NCI-H526 (cell line): ENCODE measurements at regions not wholly inside any gene's neighbourhood (a gene's known extent, or its start where the extent isn't known, plus 50 kb on each side); places are given as distances from the start of the nearest gene placed in this dataset.
"Not testable (repeated sequence)": the region's sequence is repeated elsewhere in the genome, so short reads cannot be mapped to it uniquely, and the experiment has no call there.

Experiments
- DNase-seq, 2 experiments: peaks; one replicate each; lab custom pipeline; 2025; lab: John Stamatoyannopoulos, UW

DNA sequence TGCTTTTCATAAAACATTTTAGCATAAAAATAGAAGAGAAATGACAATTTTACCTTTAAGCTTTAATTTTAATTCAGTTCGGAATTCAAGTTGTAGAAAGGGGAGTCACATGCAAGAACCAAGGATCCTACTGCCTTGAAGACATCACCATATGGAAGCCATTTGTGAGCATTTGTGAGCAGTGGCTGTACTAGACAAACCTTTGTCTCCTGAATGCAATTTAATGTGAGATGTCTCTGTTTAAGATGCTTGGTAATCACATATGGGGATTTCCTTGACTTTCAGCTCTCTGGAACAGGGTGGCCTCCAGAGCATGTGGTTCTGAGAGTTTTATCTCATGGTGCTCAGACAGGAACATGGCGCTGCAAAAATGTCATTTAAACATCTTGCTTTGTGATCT lies 421.8 kb downstream of the NYAP2 start:
- DNase-seq = no peak

DNA sequence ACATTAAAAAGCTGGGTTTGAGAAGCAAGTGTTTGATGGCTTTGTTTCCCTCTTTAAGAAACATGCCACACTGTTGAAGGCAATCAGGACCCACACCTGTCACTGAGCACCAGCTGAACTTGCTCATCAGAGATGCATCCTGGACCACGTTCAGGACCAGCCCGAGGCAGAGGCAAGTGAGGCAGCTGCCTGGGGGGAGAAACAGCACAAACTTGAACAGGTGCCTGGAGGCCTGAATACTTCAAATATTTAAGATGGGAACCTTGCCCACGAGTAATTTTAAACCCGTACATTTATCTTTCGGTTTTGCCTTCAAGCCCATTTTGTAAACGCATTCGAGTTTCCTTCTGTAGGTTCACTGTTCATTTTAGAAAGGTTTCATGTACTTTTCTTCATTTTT lies 421.3 kb downstream of the NYAP2 start:
- no peak for DNase-seq

DNA sequence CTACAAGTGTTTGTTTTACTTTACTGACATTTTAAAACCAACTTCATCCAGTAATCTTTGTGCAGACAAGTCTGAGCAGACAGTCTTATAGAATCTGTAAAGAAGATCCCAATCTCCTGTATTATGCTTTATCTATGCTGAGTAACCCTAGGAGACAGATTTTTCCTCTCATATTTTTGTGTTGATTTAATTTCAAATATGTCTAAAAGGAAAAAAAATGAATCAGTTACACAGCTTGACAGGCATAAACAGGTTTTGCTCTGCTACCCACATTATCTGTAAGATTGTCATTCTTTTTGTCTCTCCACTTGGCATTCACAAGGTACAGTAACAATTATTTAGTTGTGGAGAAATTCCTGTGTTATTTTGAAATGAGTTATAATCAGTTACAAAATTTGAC lies 415.0 kb downstream of the NYAP2 start:
- no peak for DNase-seq

DNA sequence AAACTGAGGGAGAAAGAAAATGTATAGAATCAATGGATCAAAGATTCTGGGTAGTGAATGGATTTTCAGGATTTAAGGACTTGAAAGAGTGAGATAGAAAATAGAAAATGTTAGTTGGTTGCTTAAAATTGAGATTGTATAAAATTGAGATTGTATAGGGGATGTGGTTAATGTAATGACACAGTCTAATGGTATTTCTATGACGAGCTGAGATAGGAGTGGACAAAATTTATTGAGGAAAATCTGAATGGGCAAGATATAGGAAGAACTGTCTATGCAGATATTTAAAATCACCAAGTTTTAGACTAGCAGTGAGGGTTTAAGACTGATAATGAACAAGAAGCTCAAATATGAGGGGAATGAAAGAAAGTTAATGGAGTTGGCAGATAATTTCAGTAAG lies 406.6 kb downstream of the NYAP2 start:
- no peak for DNase-seq

DNA sequence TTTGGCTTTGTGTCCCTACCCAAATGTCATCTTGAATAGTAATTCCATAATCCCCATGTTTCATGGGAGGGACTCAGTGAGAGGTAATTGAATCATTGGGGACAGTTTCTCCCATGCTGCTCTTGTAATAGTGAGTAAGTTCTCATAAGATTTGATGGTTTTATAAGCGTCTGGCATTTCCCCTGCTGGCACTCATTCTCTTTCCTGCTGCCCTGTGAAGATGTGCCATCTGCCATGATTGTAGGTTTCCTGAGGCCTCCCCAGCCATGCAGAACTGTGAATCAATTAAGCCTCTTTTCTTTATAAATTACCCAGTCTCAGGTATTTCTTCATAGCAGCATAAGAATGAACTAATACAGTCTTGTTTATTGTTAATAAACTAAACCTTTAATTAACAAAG lies 402.6 kb downstream of the NYAP2 start:
- not testable (repeated sequence) for DNase-seq

DNA sequence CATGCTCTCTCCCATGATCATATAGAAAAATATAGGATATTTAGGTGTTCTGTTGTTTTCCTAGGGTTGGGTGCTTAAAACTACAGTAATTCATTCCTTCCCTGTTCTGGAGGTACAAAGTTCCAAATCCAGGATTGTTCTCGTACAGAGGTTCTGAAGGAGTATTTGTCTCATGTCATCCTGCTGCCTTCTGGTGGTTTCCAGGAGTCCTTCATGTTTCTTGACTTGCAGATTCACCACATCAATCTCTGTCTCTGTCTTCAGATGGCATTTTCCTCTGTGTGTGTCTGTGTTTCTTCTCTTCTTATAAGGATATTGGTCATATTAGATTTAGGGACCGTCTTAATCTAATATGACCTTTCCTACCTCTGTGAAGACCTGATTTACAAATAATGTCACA lies 397.9 kb downstream of the NYAP2 start:
- DNase-seq = no peak

DNA sequence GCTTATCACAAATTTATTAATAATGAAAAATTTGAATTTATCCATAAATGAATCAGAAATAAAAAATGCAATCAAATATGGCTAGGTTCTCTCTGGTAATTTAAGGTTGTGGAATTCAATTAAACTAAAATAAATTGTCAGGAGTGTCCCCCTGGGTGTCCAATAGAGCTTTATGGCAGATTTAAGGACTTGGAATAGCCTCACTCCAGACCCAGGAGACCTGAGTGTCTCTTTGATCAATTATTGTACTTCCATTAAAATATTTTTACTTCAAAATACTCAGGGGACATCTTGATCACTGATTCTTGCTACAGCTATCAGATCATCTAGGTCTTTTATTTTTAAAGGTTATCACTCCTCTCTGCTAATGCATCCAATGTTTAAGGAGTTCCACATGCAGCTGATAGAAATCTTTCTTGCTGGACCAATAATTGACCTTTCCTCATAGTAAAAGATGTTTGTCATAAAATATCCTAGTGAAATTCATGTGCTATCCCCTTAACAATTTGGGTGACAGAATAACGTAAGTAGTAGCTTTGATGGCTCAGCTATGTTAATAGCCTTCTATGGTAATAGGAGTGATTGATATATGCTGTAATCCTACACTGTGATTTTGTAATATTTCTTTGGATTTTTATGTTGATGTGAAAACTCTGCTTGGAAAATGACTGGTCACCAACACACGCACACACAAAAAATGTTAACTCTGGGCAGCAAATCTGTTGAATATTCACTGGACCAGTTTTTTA lies 395.3 kb downstream of the NYAP2 start:
- DNase-seq = no peak

DNA sequence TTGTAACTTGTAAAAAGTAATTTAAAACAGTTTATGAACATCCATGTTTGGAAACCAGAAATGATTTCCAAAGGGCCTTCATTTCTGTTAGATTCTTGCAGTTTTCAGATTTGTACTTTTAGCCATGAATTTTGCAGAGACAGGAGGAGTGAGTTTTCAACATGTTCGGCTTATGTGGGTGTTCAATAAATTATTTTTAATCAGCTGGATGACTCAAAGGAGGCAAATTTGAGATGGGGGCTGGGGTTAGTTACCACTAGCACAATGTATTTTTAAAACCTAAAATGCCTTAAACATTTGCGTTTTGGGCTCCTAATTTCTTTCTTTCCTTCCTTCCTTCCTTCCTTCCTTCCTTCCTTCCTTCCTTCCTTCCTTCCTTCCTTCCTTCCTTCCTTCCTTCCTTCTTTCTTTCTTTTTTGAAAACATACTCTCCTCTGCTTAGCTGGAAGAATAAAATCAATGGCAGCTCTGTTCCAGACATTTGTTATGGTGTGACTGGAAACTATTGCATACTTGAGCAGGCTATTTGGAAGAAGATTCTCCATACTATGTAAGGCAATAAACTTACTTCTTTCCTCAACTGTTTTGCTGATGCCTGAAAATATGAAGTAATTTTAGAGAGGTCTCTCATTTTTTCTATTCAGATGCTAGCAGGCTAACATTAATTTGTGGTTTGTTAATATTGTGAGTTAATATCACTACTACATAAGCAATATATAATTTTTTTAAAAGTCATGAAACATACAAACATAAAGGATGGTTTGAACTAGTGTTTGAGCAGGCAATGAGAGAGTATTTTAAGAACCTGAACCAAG lies 394.4 kb downstream of the NYAP2 start:
- DNase-seq = no peak

DNA sequence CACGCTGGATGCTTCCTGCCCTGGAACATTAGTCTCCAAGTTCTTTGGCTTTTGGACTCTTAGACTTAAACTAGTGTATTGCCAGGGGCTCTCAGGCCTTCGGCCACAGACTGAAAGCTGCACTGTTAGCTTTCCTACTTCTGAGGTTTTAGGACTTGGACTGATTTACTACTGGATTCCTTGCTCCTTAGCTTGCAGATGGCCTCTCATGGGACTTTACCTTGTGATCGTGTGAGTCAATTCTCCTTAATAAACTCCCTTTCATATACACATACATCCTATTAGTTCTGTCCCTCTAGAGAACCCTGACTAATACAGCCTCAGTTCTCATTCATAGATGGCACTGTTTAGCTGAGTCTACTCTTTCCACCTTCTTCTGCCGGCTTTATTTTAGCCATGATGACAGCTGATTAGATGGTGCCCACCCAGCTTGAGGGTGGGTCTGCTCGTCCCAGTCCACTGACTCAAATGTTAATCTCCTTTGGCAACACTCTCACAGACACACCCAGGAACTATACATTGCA lies 389.1 kb downstream of the NYAP2 start:
- no peak for DNase-seq

DNA sequence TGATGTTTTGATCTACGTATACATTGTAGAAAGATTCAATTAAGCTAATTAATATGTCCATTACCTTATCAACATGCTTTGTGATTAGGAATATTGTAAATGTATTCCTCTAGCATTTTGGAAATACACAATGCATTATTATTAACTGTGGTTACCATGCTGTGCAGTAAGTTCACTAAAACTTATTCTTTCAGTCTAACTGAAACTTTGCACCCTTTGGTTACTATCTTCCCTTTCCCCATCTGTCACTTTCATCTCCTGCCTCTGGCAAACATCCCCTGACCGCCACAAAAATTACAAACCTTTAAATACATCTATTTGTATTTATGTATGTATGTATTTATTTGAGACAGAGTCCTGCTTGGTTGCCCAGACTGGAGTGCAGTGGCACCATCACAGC lies 388.0 kb downstream of the NYAP2 start:
- DNase-seq = no peak

DNA sequence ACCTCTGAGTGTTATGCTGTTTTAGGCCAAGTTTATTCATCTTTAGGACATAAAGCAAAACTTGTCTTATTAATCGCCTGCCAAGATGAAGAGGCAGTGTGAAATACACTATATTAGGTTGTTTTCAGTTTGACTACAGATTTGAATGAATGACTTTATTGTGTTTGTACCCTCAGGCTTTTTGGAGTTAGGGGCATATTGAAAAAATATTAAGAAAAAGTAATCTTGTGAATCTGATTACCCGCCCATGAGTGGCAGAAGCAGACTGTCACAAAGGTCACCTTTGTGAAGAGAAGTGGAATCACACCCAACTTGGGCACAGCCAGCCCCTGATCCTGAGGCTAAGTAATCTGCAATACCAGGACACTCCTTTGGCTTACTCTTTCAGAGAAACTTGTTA lies 382.5 kb downstream of the NYAP2 start:
- DNase-seq = no peak

DNA sequence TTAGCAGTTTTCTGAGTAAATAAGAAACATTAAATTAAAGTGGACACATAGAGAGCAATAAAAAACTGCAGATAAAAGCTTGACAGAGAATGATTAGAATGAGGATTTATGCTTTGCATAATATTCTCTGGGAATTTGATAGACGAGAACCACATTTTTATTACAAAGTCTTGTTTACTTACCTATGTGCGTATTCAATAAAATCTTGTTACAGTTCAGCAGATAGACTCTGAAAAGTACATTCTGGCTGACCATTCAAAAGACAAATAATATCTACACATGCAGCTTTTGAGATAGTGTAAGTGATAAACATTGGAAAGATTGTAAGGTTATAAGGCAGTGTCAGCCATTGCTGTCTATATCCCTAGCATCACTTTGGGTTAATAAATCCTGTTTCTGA lies 381.6 kb downstream of the NYAP2 start:
- DNase-seq = no peak

DNA sequence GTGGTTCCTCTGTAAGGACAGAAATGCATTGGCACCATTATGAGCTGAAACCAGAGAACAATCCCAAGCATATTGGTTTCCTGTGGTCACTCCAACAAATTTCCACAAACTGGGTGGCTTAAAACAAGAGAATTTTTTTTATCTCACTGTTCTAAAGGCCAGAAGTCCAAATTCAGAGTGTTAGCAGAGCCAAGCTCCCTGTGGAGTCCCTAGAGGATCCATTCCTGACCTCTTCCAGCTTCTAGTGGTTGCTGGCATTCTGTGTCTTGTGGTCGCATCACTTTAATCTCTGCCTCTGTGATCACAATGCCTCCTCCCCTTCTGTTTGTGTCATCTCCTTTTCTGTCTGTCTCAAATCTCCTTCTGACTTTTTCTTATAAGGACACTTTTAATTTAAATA lies 380.3 kb downstream of the NYAP2 start:
- DNase-seq = no peak

DNA sequence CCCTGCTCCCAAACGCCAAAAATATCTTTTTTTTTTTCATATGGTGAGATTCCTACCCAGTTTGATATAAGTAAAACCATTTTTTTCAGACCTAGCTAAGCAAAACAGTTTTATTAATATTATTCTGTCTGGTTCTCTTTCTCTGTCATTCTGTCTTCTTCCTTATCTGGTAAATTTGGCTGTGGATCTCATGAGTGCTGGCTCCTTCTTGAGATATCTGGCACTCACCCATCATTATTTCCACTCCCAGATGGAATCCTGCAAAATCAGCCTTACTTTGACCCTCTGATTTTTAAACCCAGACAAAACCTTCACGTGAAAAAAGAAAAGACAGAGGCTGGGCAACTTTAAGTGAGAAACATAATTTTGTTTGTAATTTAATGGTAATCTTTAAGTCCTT lies 373.6 kb downstream of the NYAP2 start:
- no peak for DNase-seq

DNA sequence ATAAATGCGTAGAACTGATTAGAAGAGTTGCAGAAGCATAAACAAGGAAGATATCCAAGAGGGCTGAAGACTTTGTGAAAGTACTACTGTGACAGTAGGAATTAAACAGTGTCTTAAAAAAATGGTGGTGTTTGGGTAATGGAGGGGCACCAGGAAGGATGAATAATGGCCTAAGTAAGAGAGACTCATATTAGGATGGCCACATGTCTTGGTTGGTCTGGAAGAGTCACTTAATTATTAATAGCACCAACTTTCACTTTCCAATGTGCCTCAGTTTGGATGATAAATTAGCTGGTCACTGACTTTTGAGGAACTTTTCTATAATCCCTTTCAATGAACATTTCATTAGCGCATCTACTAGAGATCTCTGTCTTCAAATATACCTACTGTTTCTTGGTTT lies 372.2 kb downstream of the NYAP2 start:
- DNase-seq = no peak

DNA sequence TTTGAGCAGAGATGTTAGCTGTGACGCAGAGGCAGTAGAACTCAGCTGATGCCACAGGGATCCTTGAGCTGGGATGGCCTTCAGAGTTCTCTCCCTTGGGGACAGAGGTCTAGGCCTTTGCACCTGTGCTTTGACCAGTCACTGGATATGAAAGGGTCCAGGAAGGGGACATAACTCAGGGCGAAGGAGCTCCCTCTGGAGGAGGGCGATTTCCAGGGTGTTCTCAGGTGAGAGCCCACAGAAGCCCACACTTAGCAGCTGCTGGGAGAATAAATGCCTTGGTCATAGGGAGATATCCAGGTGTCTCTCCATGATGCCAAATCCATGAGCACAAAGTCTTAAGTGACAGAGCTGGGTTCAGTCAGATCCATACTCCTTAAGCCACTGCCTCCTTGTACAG lies 369.2 kb downstream of the NYAP2 start:
- no peak for DNase-seq

DNA sequence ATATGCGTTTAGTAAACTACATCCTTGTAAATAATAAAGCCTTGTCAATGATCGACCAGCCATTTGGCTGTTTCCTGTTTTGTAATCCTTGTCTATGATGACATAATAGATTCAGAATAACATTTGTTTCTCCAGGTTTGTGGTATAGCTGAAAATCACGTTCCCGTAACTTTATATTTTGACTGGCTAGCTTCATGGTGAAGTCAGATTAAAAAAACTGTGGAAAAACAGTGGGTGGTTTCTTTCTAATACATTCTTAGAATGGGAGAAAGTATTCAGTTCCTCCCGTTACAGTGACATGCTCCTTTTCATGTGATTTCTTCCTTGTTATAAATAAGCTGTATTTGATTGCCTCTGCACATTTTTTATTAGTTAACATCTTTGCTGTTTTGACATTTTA lies 366.9 kb downstream of the NYAP2 start:
- no peak for DNase-seq

DNA sequence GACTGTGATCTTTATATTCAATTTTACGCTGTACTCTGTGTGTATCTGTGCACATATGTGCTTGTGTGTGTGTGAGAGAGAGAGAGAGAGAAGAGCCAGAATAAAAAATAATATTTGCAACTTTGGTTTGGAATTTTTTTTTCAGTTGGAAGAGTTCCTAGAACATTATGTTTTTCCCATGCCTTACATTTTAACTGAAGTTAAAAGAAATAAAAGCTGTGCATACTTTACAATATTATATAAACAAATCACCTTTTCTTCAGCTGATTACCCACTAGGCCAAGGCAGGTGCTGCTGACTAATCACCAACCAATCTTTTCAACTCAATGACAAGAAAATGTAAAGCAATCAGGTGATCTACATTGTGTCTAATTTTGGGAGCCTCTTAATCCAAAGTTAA lies 366.3 kb downstream of the NYAP2 start:
- DNase-seq = no peak

DNA sequence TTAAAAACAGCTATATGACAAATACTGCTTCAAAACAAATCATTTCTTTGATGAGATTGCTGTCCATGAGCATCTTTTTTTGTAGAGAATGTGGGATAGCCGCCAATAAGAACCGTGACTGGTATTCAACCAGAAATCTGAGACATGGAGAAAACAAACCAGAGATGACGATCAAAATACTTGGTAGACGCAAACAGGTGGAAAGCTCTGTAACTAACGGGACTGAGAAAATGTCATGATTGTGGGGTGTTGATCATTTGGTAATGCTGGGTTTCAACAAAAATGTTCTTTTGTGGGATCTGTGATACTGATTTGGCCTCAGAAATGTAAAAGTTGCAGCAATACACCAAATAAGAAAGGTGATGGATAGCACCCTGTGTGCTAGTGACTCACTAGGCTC lies 364.8 kb downstream of the NYAP2 start:
- no peak for DNase-seq

DNA sequence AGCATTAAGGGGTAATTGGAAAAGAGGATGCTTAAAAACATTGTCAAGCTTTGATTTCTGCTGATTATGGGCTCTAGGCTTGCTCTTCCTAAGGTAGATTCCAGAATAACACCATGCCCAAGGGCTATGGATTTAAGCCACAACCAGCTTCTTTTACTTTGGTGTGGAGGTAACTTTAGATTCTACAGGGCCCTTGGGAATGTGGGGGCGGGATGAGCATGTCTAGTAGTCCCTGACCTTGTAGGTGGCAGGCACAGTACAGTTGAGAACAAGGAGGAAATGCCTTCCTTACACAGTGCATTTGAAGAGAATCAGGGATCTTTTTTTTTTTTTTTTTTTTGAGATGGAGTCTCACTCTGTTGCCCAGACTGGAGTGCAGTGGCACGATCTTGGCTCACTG lies 364.2 kb downstream of the NYAP2 start:
- no peak for DNase-seq

DNA sequence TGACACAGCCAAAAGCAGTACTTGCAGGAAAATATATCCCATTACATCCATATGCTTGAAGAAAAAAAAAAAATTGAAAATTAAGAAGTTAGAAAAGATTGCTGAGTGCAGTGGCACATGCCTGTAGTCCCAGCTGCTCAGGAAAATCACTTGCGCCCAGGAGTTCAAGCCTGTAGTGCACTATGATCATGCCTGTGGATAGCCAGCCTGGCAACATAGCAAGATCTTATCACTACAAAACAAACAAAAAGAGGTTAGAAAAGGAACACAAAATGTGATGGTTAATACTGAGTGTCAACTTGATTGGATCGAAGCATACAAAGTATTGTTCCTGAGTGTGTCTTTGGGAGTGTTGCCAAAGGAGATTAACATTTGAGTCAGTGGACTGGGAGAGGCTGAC lies 361.9 kb downstream of the NYAP2 start:
- DNase-seq = no peak

DNA sequence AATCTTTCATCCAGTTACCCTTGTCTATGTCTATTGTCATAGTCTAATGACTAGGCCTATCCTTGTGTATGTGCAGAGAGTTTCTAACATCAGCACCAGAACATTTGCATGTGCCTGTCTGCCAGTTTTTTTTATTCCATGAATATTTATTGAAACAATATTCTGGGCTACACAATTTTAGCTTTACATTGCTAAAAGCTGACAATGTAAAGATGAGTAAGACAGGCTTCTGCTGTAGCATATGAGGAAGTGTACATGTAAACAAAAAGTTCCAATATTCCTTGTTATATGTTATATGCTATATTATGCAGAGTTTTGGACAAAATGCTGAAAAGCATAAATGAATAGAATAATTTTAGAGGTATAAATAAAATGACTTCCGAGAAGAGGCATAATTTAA lies 357.7 kb downstream of the NYAP2 start:
- no peak for DNase-seq

DNA sequence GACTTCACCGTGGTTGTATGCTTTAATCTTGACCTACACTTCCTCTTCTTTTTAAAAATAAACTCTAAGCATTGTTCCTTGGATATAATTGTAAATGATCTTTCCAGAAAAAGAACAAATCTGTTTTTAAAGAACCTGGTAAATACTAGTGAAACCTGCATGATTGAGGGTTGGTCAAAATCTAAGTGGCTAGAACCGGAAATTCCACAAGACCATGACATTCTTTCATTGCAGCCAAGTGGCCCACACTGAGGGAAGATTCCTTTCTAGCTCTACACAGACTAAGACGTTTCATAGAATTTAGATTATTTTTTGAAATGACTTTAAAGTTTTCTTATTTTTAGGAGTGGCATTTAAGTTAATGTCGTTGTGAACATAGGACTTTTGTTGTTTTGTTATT lies 356.7 kb downstream of the NYAP2 start:
- DNase-seq = no peak

DNA sequence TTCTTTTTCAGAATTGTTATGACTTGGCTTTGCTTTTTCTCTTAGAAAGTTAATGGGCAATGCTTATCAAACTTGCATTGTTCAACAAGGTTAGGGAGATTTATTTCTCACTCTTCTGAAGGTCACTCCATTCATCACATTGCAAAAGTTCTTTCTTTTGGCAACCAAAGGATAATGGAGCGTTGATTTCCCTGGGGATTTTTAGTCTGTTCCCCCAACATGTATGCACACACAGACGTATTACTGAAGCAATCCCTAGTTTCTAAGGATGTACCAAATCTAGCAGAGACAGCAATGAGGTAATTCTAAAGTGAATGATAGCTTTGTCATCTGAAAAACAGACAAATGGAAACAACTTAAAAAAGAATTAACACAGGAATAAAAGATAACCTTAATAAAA lies 349.1 kb downstream of the NYAP2 start:
- no peak for DNase-seq
